Right atrium auricular region (tissue), 2 donors: ENCODE measurements at regions not wholly inside any gene's neighbourhood (a gene's known extent, or its start where the extent isn't known, plus 50 kb on each side); places are given as distances from the start of the nearest gene placed in this dataset.

Source experiments
- DNase-seq: peaks from one replicate; pipeline ENCODE4 v3.0.0-alpha.2; 2019; ENCODE audit warnings: low spot score
- H3K27ac ChIP-seq, 2 donors: fragments of 200-600 bp; sonication (generic); 1 replicate in 1 of 2; 2 replicates in 1 of 2; pipeline ENCODE4 v1.5.1; 2016 to 2019
- H3K27me3 ChIP-seq, 2 donors: fragments of 200-600 bp; sonication (generic); one replicate each; pipeline versions ENCODE4 v1.5.1 to v1.6.0; 2017 to 2019
- H3K36me3 ChIP-seq: fragments of 200-600 bp; sonication (generic); one replicate; pipeline ENCODE4 v1.5.1; 2016
- H3K4me1 ChIP-seq, 2 donors: fragments of 200-600 bp; sonication (generic); one replicate each; pipeline versions ENCODE4 v1.5.1 to v1.6.0; 2017 to 2019
- H3K4me3 ChIP-seq, 2 donors: fragments of 200-600 bp; sonication (generic); 1 replicate in 1 of 2; 2 replicates in 1 of 2; pipeline ENCODE4 v1.5.1; 2017 to 2019; ENCODE audit warnings: mild to moderate bottlenecking in 1 of 2, moderate library complexity in 1 of 2
- H3K9me3 ChIP-seq, 2 donors: fragments of 200-600 bp; sonication (generic); one replicate each; pipeline ENCODE4 v1.5.1; 2019
- TF ChIP-seq, protein P1 (sequence below), 2 donors: fragments of 200-600 bp; sonication (generic); IDR thresholded peaks; one replicate each; pipeline ENCODE4 v1.5.1; 2019; ENCODE audit warnings: antibody characterized with exemption in 2 of 2

DNA sequence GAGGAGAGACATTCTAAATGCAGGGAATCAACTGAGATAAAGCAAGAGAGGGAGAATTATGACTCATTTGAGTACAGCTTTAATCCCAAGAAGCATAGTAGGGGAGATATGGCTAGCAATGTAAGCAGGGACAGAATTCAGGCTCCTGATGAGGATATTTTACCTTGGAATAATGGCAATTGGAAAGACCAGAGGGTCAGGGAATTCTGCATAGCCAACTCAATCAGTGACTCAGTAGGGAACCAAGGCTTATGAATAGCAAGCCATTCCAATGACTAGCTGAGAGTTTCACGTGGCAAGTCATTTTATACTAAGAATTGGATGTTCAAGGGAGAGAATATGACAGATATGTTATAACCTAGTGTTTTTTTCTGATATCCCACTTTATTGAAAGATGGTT lies 563.8 kb upstream of the NETO1 start:
- TF ChIP-seq, protein P1, sequence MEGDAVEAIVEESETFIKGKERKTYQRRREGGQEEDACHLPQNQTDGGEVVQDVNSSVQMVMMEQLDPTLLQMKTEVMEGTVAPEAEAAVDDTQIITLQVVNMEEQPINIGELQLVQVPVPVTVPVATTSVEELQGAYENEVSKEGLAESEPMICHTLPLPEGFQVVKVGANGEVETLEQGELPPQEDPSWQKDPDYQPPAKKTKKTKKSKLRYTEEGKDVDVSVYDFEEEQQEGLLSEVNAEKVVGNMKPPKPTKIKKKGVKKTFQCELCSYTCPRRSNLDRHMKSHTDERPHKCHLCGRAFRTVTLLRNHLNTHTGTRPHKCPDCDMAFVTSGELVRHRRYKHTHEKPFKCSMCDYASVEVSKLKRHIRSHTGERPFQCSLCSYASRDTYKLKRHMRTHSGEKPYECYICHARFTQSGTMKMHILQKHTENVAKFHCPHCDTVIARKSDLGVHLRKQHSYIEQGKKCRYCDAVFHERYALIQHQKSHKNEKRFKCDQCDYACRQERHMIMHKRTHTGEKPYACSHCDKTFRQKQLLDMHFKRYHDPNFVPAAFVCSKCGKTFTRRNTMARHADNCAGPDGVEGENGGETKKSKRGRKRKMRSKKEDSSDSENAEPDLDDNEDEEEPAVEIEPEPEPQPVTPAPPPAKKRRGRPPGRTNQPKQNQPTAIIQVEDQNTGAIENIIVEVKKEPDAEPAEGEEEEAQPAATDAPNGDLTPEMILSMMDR (IDR thresholded peaks at IDR 0.05): no peak
- DNase-seq: no peak
- H3K4me3 ChIP-seq: no peak overlapping the region
- no peaks in the 10 kb centered on the region for H3K36me3 ChIP-seq
- H3K27me3 ChIP-seq: no peaks in the 10 kb centered on the region
- no peak overlapping the region for H3K27ac ChIP-seq
- no peaks in the 10 kb centered on the region for H3K4me1 ChIP-seq
- H3K9me3 ChIP-seq: no peaks in the 10 kb centered on the region

DNA sequence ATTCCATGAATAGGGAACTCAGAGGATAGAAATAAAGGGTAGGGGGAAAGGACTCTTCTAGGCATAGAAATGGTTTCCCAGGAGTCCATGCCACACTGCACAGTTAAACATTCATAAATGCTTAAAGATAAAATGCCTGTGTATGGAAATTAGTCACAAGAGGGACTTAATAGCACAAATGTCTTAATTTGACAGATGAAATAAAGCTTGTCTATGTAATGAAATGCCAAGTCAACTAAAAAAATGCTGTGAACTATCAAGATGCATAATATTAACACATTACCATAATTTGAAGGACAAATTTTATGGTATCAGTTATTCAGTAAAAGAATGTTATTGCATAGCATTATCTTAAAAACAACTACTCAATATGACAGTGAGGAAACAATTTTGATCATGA lies 553.2 kb upstream of the NETO1 start:
- H3K36me3 ChIP-seq: no peaks in the 10 kb centered on the region
- H3K4me1 ChIP-seq: no peaks in the 10 kb centered on the region
- H3K27me3 ChIP-seq: no peaks in the 10 kb centered on the region
- H3K27ac ChIP-seq: no peak overlapping the region
- no peaks in the 10 kb centered on the region for H3K9me3 ChIP-seq
- no peak overlapping the region for H3K4me3 ChIP-seq
- no peak for DNase-seq
- TF ChIP-seq, protein P1 (IDR thresholded peaks at IDR 0.05): no peak

DNA sequence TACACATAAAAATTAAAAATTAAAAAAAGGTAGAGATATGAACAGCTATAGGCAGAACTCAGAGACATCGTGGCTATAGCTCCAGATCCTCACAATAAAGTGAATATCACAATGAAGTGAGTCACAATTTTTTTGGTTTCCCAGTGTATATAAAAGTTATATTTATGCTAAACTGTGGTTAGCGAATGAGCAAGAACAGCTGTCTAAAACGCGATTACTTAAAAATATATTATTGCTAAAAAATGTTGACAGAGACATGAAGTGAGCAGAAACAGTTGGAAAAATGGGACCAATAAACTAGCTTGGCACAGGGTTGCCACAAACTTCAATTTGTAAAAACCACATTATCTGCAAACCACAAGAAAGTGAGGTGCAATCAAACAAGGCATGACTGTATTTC lies 551.7 kb upstream of the NETO1 start:
- Histone ChIP-seq H3K9me3 (no peaks in the 10 kb centered on the region), H3K27ac (no peak overlapping the region), H3K4me3 (no peak overlapping the region), H3K4me1 (no peaks in the 10 kb centered on the region), H3K27me3 (no peaks in the 10 kb centered on the region), H3K36me3 (no peaks in the 10 kb centered on the region)
- DNase-seq: no peak
- TF ChIP-seq, protein P1 (IDR thresholded peaks at IDR 0.05): no peak

DNA sequence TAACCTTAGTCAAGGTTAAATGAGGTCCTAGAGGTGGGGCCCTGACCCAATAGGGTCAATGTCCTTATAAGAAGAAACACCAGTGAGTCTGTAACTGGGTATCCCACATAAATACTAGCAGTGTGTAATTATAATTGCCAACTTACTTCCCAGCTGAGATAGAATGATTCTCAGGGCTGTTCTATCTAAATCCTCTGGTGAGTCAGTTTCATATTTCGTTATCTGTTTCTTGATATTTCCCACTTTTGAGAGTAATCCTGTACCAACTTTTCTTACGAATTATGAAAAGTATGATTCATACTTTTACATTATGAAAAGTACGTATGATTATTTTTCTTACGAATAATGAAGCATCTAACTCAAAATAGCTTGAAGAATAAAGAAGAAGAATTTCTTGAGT lies 546.8 kb upstream of the NETO1 start:
- TF ChIP-seq, protein P1 (IDR thresholded peaks at IDR 0.05): no peak
- no peak for DNase-seq
- Histone ChIP-seq H3K4me3 (no peak overlapping the region), H3K4me1 (no peaks in the 10 kb centered on the region), H3K27me3 (no peaks in the 10 kb centered on the region), H3K36me3 (no peaks in the 10 kb centered on the region), H3K27ac (no peak overlapping the region), H3K9me3 (no peaks in the 10 kb centered on the region)

DNA sequence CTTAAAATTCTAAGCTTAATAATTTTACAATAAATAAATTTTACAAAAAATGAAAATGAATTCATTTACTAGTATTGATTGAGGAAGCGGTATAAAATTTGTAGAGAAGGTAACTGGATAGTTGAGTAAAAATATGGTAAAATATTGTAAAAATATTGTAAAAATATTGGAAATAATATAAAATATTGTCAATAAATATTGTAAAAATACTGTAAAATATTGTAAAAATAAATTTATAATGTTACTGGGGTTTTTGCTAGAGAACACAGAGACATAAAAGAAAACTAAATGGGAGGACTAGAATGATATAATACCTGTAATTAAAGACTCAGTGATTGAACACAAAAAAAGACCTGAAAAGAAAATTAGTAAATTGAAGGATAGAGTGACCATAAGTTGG lies 546.3 kb upstream of the NETO1 start:
- Histone ChIP-seq H3K9me3 (no peaks in the 10 kb centered on the region), H3K27ac (no peak overlapping the region), H3K36me3 (no peaks in the 10 kb centered on the region), H3K27me3 (no peaks in the 10 kb centered on the region), H3K4me3 (no peak overlapping the region), H3K4me1 (no peaks in the 10 kb centered on the region)
- TF ChIP-seq, protein P1 (IDR thresholded peaks at IDR 0.05): no peak
- DNase-seq: no peak

DNA sequence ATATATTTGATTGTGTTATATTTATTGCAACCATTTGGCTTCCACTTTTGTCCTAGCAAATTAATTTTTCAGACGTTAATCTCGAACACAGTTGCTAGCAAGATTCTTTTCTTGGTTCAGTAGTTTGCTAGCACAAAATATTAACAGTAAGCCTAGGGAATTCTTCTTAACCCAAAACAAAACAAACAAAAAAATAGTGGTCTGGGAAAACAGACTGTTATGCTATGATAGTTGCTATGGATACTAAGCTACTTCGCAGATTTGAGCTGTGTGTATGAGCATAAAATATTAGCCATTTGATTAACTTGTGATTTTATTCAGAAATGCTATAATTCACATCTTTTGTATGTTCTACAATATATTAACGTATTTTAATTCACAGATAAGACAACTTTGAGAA lies 541.5 kb upstream of the NETO1 start:
- Histone ChIP-seq H3K27ac (no peak overlapping the region), H3K4me3 (no peak overlapping the region), H3K27me3 (no peaks in the 10 kb centered on the region), H3K9me3 (no peaks in the 10 kb centered on the region), H3K36me3 (no peaks in the 10 kb centered on the region), H3K4me1 (peaks cover 0 to 9% of the 10 kb centered on the region in 2 donors)
- TF ChIP-seq, protein P1 (IDR thresholded peaks at IDR 0.05): no peak
- no peak for DNase-seq
